Fibroblast of the aortic adventitia (primary cell): ENCODE measurements at regions not wholly inside any gene's neighbourhood (a gene's known extent, or its start where the extent isn't known, plus 50 kb on each side); places are given as distances from the start of the nearest gene placed in this dataset.
A peak's percentile ranks its signal among the peaks of the same experiment; 100 is the strongest.
"Not testable (repeated sequence)": the region's sequence is repeated elsewhere in the genome, so short reads cannot be mapped to it uniquely, and the experiment has no call there.

Source experiments
- DNase-seq: peaks from one replicate; pipeline ENCODE4 v3.0.0-alpha.2; 2010; ENCODE audit warnings: low read depth
- H3K4me3 ChIP-seq: 2 replicates; pipeline ENCODE4 v1.5.1; 2011; ENCODE audit warnings: low read depth, mild to moderate bottlenecking, control low read depth, low read length, moderate library complexity
- CTCF ChIP-seq: IDR thresholded peaks from 2 replicates; pipeline ENCODE4 v1.5.1; 2011; ENCODE audit warnings: mild to moderate bottlenecking, low read length, control low read depth, inconsistent platforms; ENCODE audit not compliant: insufficient read depth

DNA sequence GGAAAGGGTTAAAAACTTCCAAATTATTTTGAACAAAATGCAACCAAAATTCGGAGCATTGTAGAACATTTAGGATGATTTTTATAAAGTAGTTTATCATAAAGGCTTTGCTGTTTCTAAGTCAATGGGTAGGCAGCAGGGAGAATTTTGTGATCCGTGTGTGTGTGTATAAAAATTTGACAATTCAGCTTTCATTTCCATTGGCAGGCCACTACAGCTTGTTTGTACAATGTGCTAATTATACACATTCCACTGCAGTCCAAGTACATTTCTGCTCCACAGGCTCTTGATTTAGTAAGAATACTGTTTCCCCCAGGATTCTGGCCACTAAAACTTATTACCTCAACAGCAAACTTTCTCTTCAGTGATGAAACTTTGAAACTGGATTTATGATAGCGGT, 71.8 kb upstream of the LTBP1 start:
- H3K4me3 ChIP-seq = no peak overlapping the region
- no peak for TF ChIP-seq CTCF
- DNase-seq = peak; percentile 24

DNA sequence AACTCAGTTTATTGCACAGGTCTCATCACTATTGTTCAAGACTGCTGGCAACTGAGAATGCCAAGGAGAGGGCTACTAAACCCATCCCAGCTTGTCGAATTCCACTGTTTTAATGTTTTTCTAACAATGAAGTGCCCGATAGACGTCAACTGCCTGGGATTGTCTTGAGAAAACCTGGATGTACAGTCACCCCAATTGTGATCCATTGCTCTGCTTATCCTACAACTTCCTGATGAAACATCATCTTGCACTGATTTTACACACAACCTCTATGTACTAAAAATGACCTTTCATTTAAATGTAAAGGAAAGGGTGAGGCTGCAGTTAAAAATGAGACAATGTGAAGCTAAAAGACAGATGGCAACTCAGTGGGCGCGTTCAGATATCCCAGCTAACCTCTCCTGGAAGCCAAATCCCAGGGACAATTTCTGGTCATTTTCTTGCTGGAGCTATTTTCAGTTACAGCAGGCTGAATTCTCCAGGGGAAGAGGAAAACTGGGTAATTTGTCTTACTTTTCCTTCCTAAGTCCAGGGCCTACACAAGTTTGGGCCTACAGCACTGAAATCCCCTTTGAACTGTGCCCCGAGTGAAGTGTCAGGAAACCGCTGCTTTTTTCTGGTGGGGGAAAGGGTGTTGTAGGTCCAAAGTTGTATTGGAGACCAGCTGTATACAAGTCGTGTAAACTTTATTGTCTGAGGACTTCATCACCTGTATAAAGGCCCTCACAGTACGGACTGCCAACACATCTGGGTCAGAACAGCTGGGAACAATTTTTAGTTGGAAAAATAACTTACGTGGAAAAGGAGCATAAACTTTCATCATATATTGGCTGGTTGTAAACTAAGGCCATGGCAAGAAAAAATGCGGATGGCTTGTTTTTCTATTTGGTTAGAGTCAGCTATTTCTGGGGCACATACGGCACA, 68.9 kb upstream of the LTBP1 start:
- no peak overlapping the region for H3K4me3 ChIP-seq
- no peak for DNase-seq
- TF ChIP-seq CTCF = no peak

DNA sequence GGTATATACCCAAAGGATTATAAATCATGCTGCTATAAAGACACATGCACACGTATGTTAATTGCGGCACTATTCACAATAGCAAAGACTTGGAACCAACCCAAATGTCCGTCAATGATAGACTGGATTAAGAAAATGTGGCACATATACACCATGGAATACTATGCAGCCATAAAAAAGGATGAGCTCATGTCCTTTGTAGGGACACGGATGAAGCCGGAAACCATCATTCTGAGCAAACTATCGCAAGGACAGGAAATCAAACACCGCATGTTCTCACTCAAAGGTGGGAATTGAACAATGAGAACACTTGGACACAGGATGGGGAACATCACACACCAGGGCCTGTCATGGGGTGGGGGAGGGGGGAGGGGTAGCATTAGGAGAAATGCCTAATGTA, 66.8 kb upstream of the LTBP1 start:
- H3K4me3 ChIP-seq, DNase-seq: not testable (repeated sequence)

- DNase-seq = peak; percentile 48
Observed at GRCh38 chr2:32882816-32883810, 63.6 kb upstream of the LTBP1 start.

DNA sequence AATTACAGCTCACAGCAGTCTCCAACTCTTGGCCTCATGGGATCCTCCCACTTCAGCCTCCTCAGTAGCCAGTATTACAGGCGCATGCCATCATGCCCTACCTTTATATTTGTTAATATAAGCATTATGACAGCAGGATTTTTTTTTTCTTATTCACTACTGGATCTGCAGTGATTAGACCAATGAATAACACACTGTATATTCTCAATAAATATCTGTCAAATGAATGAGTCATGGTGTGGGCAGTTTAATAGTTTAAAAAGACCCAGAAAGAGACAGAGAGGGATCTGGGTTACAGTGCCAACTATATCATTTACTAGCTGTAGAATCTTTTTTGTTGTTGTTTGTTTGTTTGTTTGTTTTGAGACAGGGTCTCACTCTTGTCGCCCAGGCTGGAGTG, 62.4 kb upstream of the LTBP1 start:
- no peak for TF ChIP-seq CTCF
- DNase-seq = no peak
- no peak overlapping the region for H3K4me3 ChIP-seq

More at GRCh38 chr2:32882816-32883810, 63.6 kb upstream of the LTBP1 start:
- TF ChIP-seq CTCF = no peak
- H3K4me3 ChIP-seq = no peak overlapping the region

DNA sequence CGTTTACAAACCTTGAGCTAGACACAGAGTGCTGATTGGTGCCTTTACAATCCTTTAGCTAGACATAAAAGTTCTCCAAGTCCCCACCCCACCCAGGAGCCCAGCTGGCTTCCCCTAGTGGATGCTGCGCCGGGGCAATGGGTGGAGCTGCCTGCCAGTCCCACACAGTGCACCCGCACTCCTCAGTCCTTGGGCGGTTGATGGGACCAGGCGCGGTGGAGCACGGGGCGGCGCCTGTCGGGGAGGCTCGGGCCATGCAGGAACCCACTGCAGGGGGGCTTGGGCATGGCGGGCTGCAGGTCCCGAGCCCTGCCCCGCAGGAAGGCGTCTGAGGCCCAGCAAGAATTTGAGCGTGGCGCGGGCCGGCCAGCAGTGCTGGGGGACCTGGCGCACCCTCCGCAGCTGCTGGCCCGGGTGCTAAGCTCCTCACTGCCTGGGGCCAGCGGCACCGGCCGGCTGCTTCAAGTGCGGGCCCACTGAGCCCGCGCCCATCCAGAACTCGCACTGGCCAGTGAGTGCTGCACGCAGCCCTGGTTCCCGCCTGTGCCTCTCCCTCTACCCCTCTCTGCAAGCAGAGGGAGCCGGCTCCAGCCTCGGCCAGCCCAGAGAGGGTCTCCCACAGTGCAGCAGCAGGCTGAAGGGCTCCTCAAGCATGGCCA, 60.2 kb upstream of the LTBP1 start:
- H3K4me3 ChIP-seq, DNase-seq: not testable (repeated sequence)

DNA sequence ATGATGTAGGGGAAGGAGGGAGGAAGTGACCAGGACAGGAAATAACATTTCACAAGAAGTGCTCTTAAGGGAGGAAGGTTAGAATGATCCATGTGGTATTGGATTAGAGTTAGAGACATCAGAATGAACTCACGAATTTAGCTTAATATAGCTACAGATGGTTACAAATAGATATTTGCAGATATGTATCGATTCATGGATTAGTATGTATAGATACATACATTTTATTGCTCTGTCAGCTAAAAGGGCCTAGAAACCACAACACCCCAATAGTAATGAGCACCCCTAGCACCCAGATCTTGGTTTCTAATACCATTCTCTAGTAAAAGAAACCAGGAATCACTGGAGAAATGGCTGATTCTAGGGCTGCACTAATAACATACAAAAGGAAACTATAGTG, 59.6 kb upstream of the LTBP1 start:
- DNase-seq = no peak
- no peak overlapping the region for H3K4me3 ChIP-seq
- TF ChIP-seq CTCF = no peak
